Daoy (cell line): ENCODE measurements at regions not wholly inside any gene's neighbourhood (a gene's known extent, or its start where the extent isn't known, plus 50 kb on each side); places are given as distances from the start of the nearest gene placed in this dataset.
"Not testable (repeated sequence)": the region's sequence is repeated elsewhere in the genome, so short reads cannot be mapped to it uniquely, and the experiment has no call there.

ENCODE experiments used
- DNase-seq: peaks from one replicate; pipeline ENCODE4 v3.0.0-alpha.2; 2015; ENCODE audit warnings: low read depth

DNA sequence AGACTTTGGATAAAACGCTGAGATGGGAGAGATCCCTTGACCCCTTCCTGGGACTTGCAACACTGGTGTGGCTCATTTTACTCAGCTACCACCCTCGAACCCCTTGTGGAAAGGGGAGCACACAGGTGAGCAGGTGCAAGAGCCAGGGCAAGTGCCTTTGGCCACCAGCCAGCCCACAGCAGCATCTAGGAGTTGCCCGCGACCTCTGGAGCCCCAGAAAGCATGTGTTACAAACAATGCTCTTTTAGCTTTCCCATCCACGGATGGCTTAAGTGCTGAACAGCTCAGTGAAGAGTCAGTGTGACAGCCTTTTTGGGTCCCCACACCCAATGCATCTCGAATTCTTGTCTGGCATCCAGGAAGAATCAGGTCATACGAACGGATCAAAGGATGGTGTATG, 197.8 kb downstream of the MEMO1 start:
- DNase-seq: no peak

DNA sequence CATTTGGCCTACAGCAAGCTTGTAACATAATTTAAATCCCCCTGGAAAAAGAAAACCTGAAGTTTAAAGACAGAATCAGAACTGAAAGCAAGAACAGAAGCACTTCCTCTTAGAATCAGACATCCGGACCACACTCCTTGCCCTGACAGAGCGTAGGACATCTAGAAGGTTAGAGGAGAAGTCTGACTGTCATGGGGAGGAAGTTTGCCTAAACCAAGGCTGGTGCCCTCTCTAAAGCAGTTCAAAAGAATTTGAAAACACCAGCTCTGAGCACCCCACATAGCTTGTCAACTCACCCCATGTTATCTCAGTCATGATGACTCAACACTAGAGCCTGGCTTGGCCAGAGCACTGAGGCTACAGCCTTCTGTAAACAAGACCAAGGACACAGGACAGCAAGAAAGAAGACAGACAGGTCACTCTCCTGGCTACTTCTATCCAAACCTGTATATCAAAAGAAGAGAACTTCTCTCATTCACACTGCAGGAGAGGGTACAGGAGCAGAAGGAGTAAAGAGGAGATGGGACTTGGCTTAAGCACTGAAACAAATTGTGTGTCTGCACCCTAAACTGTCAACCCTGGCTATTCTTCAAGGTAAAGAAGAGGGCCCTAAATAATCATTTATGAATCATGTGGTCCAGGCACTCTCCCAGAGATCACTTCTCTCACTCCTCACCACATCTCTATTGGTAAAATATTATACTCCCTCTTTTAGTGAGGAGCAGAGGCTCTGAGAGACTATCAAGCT, 198.6 kb downstream of the MEMO1 start:
- no peak for DNase-seq

GRCh38 chr2:31811482-31811881, 199.3 kb downstream of the MEMO1 start:
- no peak for DNase-seq

GRCh38 chr2:31810200-31810917, 200.4 kb downstream of the MEMO1 start:
- no peak for DNase-seq

GRCh38 chr2:31805688-31806087, 205.1 kb downstream of the MEMO1 start:
- no peak for DNase-seq

DNA sequence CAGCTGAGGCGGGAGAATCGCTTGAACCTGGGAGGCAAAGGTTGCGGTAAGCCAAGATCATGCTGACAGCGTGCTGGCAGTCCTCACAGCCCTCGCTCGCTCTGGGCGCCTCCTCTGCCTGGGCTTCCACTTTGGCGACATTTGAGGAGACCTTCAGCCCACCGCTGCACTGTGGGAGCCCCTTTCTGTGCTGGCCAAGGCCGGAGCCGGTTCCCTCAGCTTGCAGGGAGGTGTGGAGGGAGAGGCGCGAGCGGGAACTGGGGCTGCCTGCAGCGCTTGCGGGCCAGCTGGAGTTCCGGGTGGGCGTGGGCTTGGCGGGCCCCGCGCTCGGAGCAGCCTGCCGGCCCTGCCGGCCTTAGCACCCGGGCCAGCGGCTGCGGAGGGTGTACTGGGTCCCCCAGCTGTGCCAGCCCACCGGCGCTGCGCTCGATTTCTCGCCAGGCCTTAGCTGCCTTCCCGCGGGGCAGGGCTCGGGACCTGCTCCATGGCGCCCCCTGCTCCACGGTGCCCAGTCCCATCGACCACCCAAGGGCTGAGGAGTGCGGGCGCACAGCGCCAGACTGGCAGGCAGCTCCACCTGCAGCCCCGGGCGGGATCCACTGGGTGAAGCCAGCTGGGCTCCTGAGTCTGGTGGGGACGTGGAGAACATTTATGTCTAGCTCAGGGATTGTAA, 207.2 kb downstream of the MEMO1 start:
- DNase-seq: peak; percentile 6

DNA sequence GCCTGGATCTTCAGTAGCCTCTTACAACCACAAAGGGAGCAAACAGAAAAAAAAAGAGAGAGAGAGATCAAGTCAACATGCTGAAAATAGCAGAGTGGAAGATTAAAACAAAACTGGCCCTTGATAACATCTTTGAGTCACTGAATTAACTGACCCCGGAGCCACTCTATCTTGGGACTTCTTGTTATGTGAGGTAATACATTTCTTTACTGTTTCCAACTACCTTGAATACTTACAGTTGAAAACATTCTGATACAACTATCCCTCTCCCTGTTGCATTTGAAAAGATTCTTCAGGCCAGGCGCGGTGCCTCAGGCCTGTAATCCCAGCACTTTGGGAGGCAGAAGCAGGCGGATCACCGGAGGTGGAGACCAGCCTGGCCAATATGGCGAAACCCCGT, 208.1 kb downstream of the MEMO1 start:
- DNase-seq: no peak

GRCh38 chr2:31799282-31799681, 211.5 kb downstream of the MEMO1 start:
- not testable (repeated sequence) for DNase-seq

DNA sequence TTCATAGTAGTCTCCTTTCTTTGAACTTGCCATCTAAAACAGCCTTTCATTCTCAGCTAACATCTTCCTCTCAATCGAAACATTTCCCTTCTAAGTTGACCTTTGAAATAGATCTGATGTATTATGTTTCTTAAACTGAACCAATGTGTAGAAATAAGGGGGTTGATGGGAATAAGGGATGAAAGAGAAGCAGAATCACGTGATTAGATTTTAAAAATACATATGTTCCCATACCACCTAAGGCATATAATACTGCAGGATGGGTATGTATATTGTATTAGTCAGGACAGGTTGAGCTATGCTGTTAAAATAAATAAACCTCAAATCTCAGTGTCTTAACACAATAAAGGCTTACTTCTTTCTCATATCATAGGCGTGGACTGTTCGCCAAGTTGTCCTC, 207.5 kb upstream of the SRD5A2 start:
- no peak for DNase-seq

DNA sequence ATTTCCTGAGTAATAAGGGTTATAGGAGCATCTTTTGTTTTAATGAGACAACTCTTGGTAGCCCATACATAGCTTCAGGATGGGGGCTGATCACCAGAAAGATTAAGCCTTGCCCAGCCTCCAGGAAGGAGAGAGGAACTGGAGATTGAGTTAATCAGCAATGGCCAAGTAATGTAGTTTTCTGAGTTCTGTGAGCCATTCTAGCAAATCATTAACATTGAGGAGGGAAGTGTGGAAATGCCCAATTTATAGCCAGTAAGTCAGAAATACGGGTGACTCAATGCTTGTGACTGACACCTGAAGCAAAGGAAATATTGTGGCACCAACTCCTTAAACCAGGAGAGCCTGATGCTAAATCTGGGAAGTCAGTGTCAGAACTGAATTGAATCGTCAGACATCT, 205.1 kb upstream of the SRD5A2 start:
- DNase-seq: no peak

- DNase-seq: no peak
These were observed 204.1 kb upstream of the SRD5A2 start for GRCh38 chr2:31784868-31785267.

GRCh38 chr2:31783446-31784091, 202.8 kb upstream of the SRD5A2 start:
- not testable (repeated sequence) for DNase-seq

GRCh38 chr2:31778153-31778552, 197.4 kb upstream of the SRD5A2 start:
- no peak for DNase-seq

DNA sequence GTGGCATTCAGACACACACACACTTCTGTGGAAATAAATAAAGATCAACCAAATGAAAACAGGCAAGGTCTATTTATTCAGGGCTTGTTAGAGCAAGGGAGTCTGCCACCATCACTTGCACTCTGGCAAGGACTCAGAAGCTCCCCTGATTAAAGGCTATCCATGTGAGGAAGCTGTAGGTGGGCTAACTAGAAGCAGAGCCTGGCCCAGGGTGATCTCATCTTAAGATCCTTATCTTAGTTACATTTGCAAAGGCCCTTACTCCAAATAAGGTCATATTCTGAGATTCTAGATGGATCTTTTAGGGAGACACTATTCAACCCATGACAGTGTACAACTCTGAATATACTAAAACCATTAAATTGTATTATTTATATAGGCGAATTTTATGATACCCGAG, 190.0 kb upstream of the SRD5A2 start:
- no peak for DNase-seq

DNA sequence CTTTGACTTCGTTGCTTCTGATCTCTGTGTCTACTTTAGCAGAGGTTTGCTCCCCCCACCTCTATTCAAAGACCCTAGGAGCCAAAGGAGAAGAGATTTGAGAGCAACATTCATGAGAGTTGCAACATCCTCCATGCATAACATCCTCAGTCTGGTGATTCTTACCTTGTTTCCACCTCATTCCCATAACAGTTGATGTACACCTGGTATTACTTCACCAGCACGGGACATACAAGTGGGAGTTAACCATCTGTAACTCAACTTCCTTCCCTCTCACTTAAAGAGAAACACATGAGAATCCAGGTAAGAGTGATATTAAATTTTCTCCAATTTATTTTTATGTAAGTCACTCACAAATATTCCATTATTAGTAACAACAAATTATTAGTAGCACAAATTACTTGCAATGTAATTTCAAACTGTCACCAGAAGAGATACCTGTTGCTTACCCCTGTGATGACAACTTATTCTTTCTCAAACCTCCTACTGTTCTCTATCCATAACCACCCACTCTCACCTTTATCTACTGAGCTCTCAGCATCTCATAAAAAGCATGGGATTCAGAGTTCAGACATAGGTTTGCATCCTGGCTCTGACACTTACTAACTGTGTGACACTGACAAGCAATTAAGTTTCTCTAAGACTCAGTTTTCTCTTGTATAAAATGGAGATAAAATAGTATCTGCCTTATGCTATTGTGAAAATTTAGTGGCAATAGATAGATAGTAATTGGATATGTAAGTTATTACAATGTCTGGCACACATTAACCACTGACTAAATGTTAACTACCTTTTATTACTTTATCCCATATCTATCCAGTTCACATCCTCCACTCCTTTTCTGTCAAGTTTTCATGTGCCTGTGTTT, 184.6 kb upstream of the SRD5A2 start:
- no peak for DNase-seq

DNA sequence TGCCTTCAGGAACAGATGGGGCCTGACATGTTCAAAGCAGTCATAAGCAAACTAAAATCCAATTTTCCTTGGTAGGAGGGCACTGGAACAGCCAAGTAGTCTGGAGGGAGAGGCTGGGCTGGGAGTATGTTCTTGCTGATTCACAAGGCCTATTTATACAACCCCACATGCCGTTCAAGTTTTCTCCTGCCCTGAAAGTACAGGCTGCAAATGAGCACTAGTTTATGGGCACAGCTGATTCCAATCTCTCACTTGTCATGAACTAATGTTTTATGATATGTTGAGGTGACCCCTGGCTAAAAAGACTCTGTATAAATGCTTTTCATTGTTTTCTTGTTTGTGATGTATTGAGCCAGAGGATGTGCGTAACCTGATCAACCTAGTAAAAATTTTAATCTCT, 183.4 kb upstream of the SRD5A2 start:
- no peak for DNase-seq

GRCh38 chr2:31762085-31762484, 181.3 kb upstream of the SRD5A2 start:
- no peak for DNase-seq

DNA sequence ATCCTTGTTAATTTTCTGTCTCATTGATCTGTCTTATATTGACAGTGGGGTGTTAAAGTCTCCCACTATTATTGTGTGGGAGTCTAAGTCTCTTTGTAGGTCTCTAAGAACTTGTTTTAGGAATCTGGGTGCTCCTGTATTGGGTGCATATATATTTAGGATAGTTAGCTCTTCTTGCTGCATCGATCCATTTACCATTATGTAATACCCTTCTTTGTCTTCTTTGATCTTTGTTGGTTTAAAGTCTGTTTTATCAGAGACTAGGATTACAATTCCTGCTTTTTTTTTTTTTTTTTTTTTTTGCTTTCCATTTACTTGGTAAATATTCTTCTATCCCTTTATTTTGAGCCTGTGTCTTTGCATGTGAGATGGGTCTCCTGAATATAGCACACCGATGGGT, 176.6 kb upstream of the SRD5A2 start:
- not testable (repeated sequence) for DNase-seq

DNA sequence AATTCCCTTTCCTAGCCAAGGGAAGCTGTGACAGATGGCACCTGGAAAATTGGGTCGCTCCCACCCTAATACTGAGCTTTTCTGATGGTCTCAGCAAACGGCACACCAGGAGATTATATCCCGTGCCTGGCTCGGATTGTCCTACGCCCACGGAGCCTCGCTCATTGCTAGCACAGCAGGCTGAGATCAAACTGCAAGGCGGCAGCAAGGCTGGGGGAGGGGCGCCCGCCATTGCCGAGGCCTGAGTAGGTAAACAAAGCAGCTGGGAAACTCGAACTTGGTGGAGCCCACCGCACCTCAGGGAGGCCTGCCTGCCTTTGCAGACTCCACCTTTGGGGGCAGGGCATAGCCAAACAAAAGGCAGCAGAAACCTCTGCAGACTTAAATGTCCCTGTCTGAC, 168.0 kb upstream of the SRD5A2 start:
- DNase-seq: not testable (repeated sequence)

GRCh38 chr2:31748041-31748440, 167.3 kb upstream of the SRD5A2 start:
- no peak for DNase-seq

DNA sequence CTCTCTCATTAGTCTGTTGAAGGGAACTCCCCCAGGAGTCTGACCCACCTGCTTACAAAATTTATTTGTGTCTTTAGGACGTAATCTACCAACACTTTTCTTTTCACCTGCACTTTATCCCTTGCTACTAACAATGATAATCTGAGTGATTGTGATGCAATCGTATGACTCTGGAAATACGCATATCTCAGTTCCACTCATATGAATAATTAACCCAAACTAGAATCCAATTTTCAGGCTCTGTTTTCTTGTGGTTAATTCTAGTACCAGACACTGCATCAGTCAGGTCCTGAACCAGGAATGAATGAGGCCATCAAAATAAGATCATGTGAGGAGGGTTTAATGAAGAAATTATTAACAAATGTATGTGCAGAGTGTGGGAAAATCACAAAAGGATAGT, 158.4 kb upstream of the SRD5A2 start:
- no peak for DNase-seq
